BJ (cell line): ENCODE measurements at regions not wholly inside any gene's neighbourhood (a gene's known extent, or its start where the extent isn't known, plus 50 kb on each side); places are given as distances from the start of the nearest gene placed in this dataset.

Experiments used
- CTCF ChIA-PET: fragments of 350-600 bp; formaldehyde crosslinking; extraction: SDS; loops from one replicate; lab custom pipeline; 2021; ENCODE audit warnings: antibody characterized with exemption, inconsistent platforms; lab: Yijun Ruan, JAX
- POLR2A ChIA-PET: fragments of 300-600 bp; sonication (Branson Sonifier 250); formaldehyde crosslinking; extraction: SDS; loops from one replicate; lab custom pipeline; 2021; ENCODE audit warnings: antibody characterized with exemption; lab: Charles Lee
- DNase-seq: peaks from one replicate; pipeline ENCODE4 v3.0.0-alpha.2; 2011; ENCODE audit warnings: low read depth
- H3K27me3 ChIP-seq: 2 replicates; pipeline ENCODE4 v1.6.0; 2011; ENCODE audit warnings: low read length; ENCODE audit not compliant: control insufficient read depth, insufficient read depth
- H3K36me3 ChIP-seq: 2 replicates; pipeline ENCODE4 v1.5.1; 2011; ENCODE audit warnings: low read length; ENCODE audit not compliant: control insufficient read depth, insufficient read depth
- H3K4me3 ChIP-seq: 2 replicates; pipeline ENCODE4 v1.5.1; 2011; ENCODE audit warnings: low read depth, mild to moderate bottlenecking, control low read depth, low read length
- TF ChIP-seq, protein P1 (sequence below): IDR thresholded peaks from 2 replicates; pipeline ENCODE4 v1.5.1; 2011; ENCODE audit warnings: low read depth, mild to moderate bottlenecking, control low read depth, inconsistent platforms, low read length, moderate library complexity; ENCODE audit not compliant: insufficient read depth

DNA sequence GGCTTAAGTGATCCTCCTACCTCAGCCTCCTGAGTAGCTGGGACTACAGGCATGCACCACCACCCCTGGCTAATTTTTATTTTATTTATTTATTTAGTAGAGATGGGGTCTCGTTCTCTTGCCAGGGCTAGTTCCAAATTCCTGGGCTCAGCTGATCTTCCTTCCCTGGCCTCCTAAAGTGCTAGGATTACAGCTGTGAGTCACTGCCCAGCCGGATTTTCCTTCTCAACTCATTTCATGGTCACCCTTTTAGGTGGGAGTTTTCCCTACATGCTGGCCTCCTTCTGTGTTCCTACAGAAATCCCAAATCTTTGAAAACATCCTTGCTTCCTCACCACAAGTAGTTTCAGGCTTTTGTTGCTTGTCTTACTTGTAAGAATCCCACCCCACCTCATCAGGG lies 102.1 kb upstream of the SIAH1 start:
- POLR2A ChIA-PET, result no interaction called here

DNA sequence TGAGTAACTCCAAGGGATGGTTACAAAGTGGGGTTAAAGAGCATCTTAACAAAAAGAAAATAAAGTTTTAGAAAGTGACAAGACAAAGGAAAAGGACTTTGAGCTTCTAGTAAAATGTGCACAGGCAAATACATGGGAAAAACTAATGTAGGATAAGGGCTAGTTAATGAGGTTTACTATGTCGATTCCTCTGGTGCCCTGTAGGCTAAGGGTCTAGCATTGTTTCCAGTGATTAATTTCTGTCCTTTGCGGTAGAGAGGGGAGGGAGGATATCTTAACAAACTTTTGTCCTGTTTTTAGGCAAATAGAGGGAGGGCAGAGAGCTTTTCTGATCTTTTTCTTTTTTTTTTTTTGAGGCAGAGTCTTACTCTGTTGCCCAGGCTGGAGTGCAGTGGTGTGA lies 96.6 kb upstream of the SIAH1 start:
- Histone ChIP-seq H3K36me3 (no peaks in the 10 kb centered on the region), H3K4me3 (no peak overlapping the region), H3K27me3 (0 out of 2 replicates have a peak, but pooled peaks cover 3% of the 10 kb centered on the region)
- ChIA-PET CTCF (no interaction called here), POLR2A (no interaction called here)
- TF ChIP-seq, protein P1, sequence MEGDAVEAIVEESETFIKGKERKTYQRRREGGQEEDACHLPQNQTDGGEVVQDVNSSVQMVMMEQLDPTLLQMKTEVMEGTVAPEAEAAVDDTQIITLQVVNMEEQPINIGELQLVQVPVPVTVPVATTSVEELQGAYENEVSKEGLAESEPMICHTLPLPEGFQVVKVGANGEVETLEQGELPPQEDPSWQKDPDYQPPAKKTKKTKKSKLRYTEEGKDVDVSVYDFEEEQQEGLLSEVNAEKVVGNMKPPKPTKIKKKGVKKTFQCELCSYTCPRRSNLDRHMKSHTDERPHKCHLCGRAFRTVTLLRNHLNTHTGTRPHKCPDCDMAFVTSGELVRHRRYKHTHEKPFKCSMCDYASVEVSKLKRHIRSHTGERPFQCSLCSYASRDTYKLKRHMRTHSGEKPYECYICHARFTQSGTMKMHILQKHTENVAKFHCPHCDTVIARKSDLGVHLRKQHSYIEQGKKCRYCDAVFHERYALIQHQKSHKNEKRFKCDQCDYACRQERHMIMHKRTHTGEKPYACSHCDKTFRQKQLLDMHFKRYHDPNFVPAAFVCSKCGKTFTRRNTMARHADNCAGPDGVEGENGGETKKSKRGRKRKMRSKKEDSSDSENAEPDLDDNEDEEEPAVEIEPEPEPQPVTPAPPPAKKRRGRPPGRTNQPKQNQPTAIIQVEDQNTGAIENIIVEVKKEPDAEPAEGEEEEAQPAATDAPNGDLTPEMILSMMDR, result no peak
- DNase-seq, result no peak

More for the DNA sequence above, 102.1 kb upstream of the SIAH1 start:
- Histone ChIP-seq H3K36me3 (no peaks in the 10 kb centered on the region), H3K27me3 (peaks cover 1% of the 10 kb centered on the region; the same call in 1 of the 2 replicates), H3K4me3 (no peak overlapping the region)
- DNase-seq, result no peak
- CTCF ChIA-PET, result interaction anchor here (1.5 kb wide), 1 partner anchor 25 kb away, joined by 3 read pairs; no protein-coding TSS in a partner anchor
- TF ChIP-seq, protein P1, result no peak

DNA sequence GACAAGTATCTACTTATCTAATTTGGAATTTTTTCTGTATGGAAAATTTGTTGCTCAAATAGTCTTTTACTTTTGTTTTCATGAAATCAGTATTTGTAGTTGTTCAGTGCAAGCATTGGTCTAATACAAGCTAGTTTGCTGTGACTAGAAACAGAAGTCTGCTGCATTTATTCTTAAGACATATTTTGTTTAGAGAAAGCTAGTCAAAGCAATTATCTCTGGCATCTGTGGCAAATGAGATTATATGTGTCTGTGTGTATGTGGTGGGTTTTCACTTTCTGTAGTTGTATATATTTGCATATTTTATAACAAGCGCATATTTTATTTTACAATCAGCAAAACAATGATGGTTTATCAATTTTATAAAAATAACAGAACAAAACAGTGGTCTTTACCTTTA lies 96.0 kb upstream of the SIAH1 start:
- Histone ChIP-seq H3K4me3 (no peak overlapping the region), H3K27me3 (0 out of 2 replicates have a peak, but pooled peaks cover 3% of the 10 kb centered on the region), H3K36me3 (no peaks in the 10 kb centered on the region)
- ChIA-PET POLR2A (no interaction called here), CTCF (no interaction called here)
- TF ChIP-seq, protein P1, result no peak
- DNase-seq, result no peak

DNA sequence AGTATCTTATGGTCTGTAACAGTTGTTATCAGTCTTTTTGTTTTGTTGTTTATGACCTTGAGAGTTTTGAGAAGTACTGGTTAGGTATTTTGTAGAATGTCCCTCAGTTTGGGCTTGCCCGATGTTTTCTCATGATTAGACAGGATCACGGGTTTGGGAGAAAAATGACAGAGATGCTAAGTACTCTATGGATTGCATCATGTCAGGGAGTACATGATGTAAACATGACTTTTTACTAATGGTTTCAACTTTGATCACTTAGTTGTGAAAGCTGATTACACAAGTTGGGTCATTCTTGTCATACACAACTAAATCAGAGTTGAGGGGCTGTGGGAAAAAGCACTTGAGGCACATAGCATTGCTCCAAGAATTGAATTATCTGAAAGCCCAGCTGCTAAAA lies 94.7 kb upstream of the SIAH1 start:
- ChIA-PET CTCF (interaction anchor here (1.0 kb wide), 1 partner anchor 18 kb away, joined by 3 read pairs; no protein-coding TSS in a partner anchor), POLR2A (no interaction called here)
- Histone ChIP-seq H3K4me3 (no peak overlapping the region), H3K36me3 (no peaks in the 10 kb centered on the region), H3K27me3 (0 out of 2 replicates have a peak, but pooled peaks cover 3% of the 10 kb centered on the region)
- TF ChIP-seq, protein P1, result no peak
- DNase-seq, result no peak

DNA sequence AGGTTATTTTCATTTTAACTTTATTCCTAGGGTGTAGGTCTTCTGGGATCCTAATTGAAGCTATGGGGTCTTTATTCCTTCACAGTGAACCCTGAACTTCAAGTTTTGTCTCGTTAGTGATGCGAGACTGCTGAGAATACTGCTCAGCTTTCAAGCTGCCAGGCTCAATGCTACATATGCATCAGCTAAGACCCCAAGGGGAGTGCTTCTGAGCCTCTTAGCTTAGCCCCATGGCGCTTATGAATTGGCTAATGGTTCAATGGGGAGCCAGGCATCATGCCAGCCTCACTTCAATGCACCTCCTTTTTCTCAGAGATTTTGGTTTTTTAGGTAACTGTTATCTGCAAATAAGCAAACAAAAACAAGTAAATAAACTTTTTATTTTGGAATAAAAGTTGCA lies 94.1 kb upstream of the SIAH1 start:
- TF ChIP-seq, protein P1, result no peak
- no peaks in the 10 kb centered on the region for H3K36me3 ChIP-seq
- ChIA-PET CTCF (interaction anchor here (0.5 kb wide), 1 partner anchor 27 kb away, joined by 3 read pairs; no protein-coding TSS in a partner anchor), POLR2A (no interaction called here)
- H3K27me3 ChIP-seq, result 0 out of 2 replicates have a peak, but pooled peaks cover 3% of the 10 kb centered on the region
- no peak overlapping the region for H3K4me3 ChIP-seq
- no peak for DNase-seq
